AML-193 (cell line): ENCODE measurements at regions not wholly inside any gene's neighbourhood (a gene's known extent, or its start where the extent isn't known, plus 50 kb on each side); places are given as distances from the start of the nearest gene placed in this dataset.
"Not testable (repeated sequence)": the region's sequence is repeated elsewhere in the genome, so short reads cannot be mapped to it uniquely, and the experiment has no call there.

ENCODE experiments used
- DNase-seq, 2 experiments: peaks; one replicate each; lab custom pipeline; 2025; lab: John Stamatoyannopoulos, UW

- not testable (repeated sequence) for DNase-seq
Measured at GRCh38 chrX:13186643-13187042, 133.2 kb downstream of the ATXN3L start.

GRCh38 chrX:13180807-13181206 is 136.4 kb upstream of the FAM9C start:
- DNase-seq = no peak

- no peak for DNase-seq
Measured at GRCh38 chrX:13179586-13179985, 135.2 kb upstream of the FAM9C start.

- no peak for DNase-seq
Measured at GRCh38 chrX:13179100-13179499, 134.7 kb upstream of the FAM9C start.

GRCh38 chrX:13177921-13178566 is 133.6 kb upstream of the FAM9C start:
- DNase-seq = no peak

- DNase-seq = no peak
Measured at GRCh38 chrX:13175056-13175455, 130.6 kb upstream of the FAM9C start.

GRCh38 chrX:13170966-13171558 is 126.6 kb upstream of the FAM9C start:
- no peak for DNase-seq

- no peak for DNase-seq
Measured at GRCh38 chrX:13169684-13170083, 125.3 kb upstream of the FAM9C start.

- no peak for DNase-seq
Measured at GRCh38 chrX:13168269-13168668, 123.8 kb upstream of the FAM9C start.

GRCh38 chrX:13167481-13168231 is 123.2 kb upstream of the FAM9C start:
- no peak for DNase-seq

- no peak for DNase-seq
Measured at GRCh38 chrX:13165266-13166189, 121.1 kb upstream of the FAM9C start.

GRCh38 chrX:13164611-13165010 is 120.2 kb upstream of the FAM9C start:
- DNase-seq = no peak

- DNase-seq = no peak
Measured at GRCh38 chrX:13162772-13163410, 118.5 kb upstream of the FAM9C start.

GRCh38 chrX:13159886-13160285 is 115.5 kb upstream of the FAM9C start:
- DNase-seq = no peak

GRCh38 chrX:13158911-13159310 is 114.5 kb upstream of the FAM9C start:
- DNase-seq = no peak

GRCh38 chrX:13155550-13155949 is 111.1 kb upstream of the FAM9C start:
- not testable (repeated sequence) for DNase-seq

GRCh38 chrX:13153796-13154195 is 109.4 kb upstream of the FAM9C start:
- DNase-seq = no peak

GRCh38 chrX:13152518-13153185 is 108.2 kb upstream of the FAM9C start:
- DNase-seq = no peak

GRCh38 chrX:13151828-13152517 is 107.6 kb upstream of the FAM9C start:
- DNase-seq = no peak

- no peak for DNase-seq
Measured at GRCh38 chrX:13149702-13150350, 105.4 kb upstream of the FAM9C start.
